PC-3 (cell line): ENCODE measurements at regions not wholly inside any gene's neighbourhood (a gene's known extent, or its start where the extent isn't known, plus 50 kb on each side); places are given as distances from the start of the nearest gene placed in this dataset.

ENCODE experiments used
- EZH2phosphoT487 ChIP-seq: fragments of 300-600 bp; sonication (generic); IDR thresholded peaks from 2 replicates; pipeline ENCODE4 v1.6.1; 2018; ENCODE audit warnings: mild to moderate bottlenecking, antibody characterized with exemption, low read length, borderline replicate concordance
- TF ChIP-seq, protein P1 (sequence below): fragments of 300-600 bp; sonication (generic); conservative IDR thresholded peaks from 2 replicates; pipeline ENCODE4 v1.5.1; 2017; ENCODE audit warnings: antibody characterized with exemption, low read depth, mild to moderate bottlenecking, low read length

DNA sequence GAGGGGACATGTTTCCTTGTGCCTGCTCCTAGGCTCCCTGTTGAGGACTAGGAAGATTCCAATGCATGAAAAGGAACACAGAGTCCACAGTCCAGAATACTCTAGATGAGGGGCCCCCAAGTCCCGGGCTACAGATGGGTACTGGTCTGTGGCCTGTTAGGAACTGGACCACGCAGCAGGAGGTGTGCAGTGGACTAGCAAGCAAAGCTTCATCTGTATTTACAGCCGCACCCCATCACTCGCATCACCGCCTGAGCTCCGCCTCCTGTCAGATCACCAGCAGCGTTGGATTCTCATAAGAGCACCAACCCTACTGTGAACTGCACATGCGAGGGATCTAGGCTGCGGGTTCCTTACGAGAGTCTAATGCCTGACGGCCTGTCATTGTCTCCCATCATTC, 233.0 kb upstream of the MKLN1 start:
- TF ChIP-seq, protein P1, sequence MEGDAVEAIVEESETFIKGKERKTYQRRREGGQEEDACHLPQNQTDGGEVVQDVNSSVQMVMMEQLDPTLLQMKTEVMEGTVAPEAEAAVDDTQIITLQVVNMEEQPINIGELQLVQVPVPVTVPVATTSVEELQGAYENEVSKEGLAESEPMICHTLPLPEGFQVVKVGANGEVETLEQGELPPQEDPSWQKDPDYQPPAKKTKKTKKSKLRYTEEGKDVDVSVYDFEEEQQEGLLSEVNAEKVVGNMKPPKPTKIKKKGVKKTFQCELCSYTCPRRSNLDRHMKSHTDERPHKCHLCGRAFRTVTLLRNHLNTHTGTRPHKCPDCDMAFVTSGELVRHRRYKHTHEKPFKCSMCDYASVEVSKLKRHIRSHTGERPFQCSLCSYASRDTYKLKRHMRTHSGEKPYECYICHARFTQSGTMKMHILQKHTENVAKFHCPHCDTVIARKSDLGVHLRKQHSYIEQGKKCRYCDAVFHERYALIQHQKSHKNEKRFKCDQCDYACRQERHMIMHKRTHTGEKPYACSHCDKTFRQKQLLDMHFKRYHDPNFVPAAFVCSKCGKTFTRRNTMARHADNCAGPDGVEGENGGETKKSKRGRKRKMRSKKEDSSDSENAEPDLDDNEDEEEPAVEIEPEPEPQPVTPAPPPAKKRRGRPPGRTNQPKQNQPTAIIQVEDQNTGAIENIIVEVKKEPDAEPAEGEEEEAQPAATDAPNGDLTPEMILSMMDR: no peak
- TF ChIP-seq EZH2phosphoT487: no peak
